Muscle layer of duodenum (tissue), 2 donors: ENCODE measurements at regions not wholly inside any gene's neighbourhood (a gene's known extent, or its start where the extent isn't known, plus 50 kb on each side); places are given as distances from the start of the nearest gene placed in this dataset.

Experiments
- H3K27ac ChIP-seq: one replicate; pipeline ENCODE4 v1.7.0; 2013; ENCODE audit warnings: mild to moderate bottlenecking, low read length
- H3K27me3 ChIP-seq: one replicate; pipeline ENCODE4 v1.7.0; 2013; ENCODE audit warnings: low read depth, mild to moderate bottlenecking, control low read depth, low read length
- H3K36me3 ChIP-seq, 2 donors: one replicate each; pipeline ENCODE4 v1.7.0; 2013; ENCODE audit warnings: low read length in 2 of 2, control low read depth in 1 of 2, mild to moderate bottlenecking in 1 of 2; ENCODE audit not compliant: insufficient read depth in 2 of 2, control insufficient read depth in 1 of 2
- H3K4me1 ChIP-seq, 2 donors: one replicate each; pipeline ENCODE4 v1.7.0; 2013; ENCODE audit warnings: low read length in 2 of 2, mild to moderate bottlenecking in 2 of 2, control low read depth in 1 of 2, moderate library complexity in 1 of 2; ENCODE audit not compliant: insufficient read depth in 2 of 2, control insufficient read depth in 1 of 2
- H3K4me3 ChIP-seq, 2 donors: one replicate each; pipeline ENCODE4 v1.7.0; 2013; ENCODE audit warnings: low read length in 2 of 2, low read depth in 1 of 2, mild to moderate bottlenecking in 1 of 2
- H3K9me3 ChIP-seq, 2 donors: one replicate each; pipeline ENCODE4 v1.7.0; 2013; ENCODE audit warnings: low read length in 2 of 2, control low read depth in 1 of 2, mild to moderate bottlenecking in 1 of 2; ENCODE audit not compliant: control insufficient read depth in 1 of 2
- donor health status: healthy.

- no peak overlapping the region for H3K4me3 ChIP-seq
- no peaks in the 10 kb centered on the region for H3K36me3 ChIP-seq
- no peak overlapping the region for H3K27ac ChIP-seq
- H3K4me1 ChIP-seq = no peaks in the 10 kb centered on the region
- no peaks in the 10 kb centered on the region for H3K9me3 ChIP-seq
- H3K27me3 ChIP-seq = no peaks in the 10 kb centered on the region
Measured at GRCh38 chr3:28008235-28008634, 233.2 kb upstream of the CMC1 start.

- H3K4me3 ChIP-seq = no peak overlapping the region
- H3K36me3 ChIP-seq = no peaks in the 10 kb centered on the region
- no peaks in the 10 kb centered on the region for H3K9me3 ChIP-seq
- H3K27me3 ChIP-seq = no peaks in the 10 kb centered on the region
- H3K27ac ChIP-seq = no peak overlapping the region
- no peaks in the 10 kb centered on the region for H3K4me1 ChIP-seq
Measured at GRCh38 chr3:28012830-28013229, 228.6 kb upstream of the CMC1 start.

- Histone ChIP-seq H3K27ac (no peak overlapping the region), H3K4me1 (no peaks in the 10 kb centered on the region), H3K27me3 (no peaks in the 10 kb centered on the region), H3K9me3 (no peaks in the 10 kb centered on the region), H3K36me3 (no peaks in the 10 kb centered on the region), H3K4me3 (no peak overlapping the region)
Measured at GRCh38 chr3:28013864-28014473, 227.4 kb upstream of the CMC1 start.

GRCh38 chr3:28018925-28019718 is 222.3 kb upstream of the CMC1 start:
- no peaks in the 10 kb centered on the region for H3K27me3 ChIP-seq
- no peak overlapping the region for H3K27ac ChIP-seq
- H3K4me1 ChIP-seq = no peaks in the 10 kb centered on the region
- H3K36me3 ChIP-seq = no peaks in the 10 kb centered on the region
- H3K9me3 ChIP-seq = no peaks in the 10 kb centered on the region
- no peak overlapping the region for H3K4me3 ChIP-seq

- Histone ChIP-seq H3K36me3 (no peaks in the 10 kb centered on the region), H3K4me3 (no peak overlapping the region), H3K27ac (no peak overlapping the region), H3K9me3 (peaks cover 0 to 6% of the 10 kb centered on the region in 2 donors), H3K27me3 (no peaks in the 10 kb centered on the region), H3K4me1 (no peaks in the 10 kb centered on the region)
Measured at GRCh38 chr3:28019740-28020139, 221.7 kb upstream of the CMC1 start.

- Histone ChIP-seq H3K4me3 (no peak overlapping the region), H3K27ac (no peak overlapping the region), H3K27me3 (no peaks in the 10 kb centered on the region), H3K4me1 (no peaks in the 10 kb centered on the region), H3K9me3 (peaks cover 0 to 9% of the 10 kb centered on the region in 2 donors), H3K36me3 (no peaks in the 10 kb centered on the region)
Measured at GRCh38 chr3:28022916-28023315, 218.5 kb upstream of the CMC1 start.

- no peaks in the 10 kb centered on the region for H3K36me3 ChIP-seq
- no peaks in the 10 kb centered on the region for H3K27me3 ChIP-seq
- H3K27ac ChIP-seq = no peak overlapping the region
- no peak overlapping the region for H3K4me3 ChIP-seq
- H3K9me3 ChIP-seq = peaks cover 0 to 15% of the 10 kb centered on the region in 2 donors
- H3K4me1 ChIP-seq = no peaks in the 10 kb centered on the region
Measured at GRCh38 chr3:28028554-28028953, 212.9 kb upstream of the CMC1 start.

GRCh38 chr3:28033059-28033784 is 208.2 kb upstream of the CMC1 start:
- Histone ChIP-seq H3K36me3 (no peaks in the 10 kb centered on the region), H3K27ac (no peak overlapping the region), H3K27me3 (no peaks in the 10 kb centered on the region), H3K4me1 (no peaks in the 10 kb centered on the region), H3K4me3 (no peak overlapping the region), H3K9me3 (peaks cover 0 to 9% of the 10 kb centered on the region in 2 donors)

GRCh38 chr3:28036599-28037575 is 204.5 kb upstream of the CMC1 start:
- Histone ChIP-seq H3K27ac (no peak overlapping the region), H3K4me3 (no peak overlapping the region), H3K27me3 (no peaks in the 10 kb centered on the region), H3K4me1 (no peaks in the 10 kb centered on the region), H3K36me3 (no peaks in the 10 kb centered on the region), H3K9me3 (peaks cover 0 to 9% of the 10 kb centered on the region in 2 donors)

GRCh38 chr3:28039234-28039633 is 202.2 kb upstream of the CMC1 start:
- no peaks in the 10 kb centered on the region for H3K9me3 ChIP-seq
- H3K36me3 ChIP-seq = no peaks in the 10 kb centered on the region
- H3K4me3 ChIP-seq = no peak overlapping the region
- H3K27me3 ChIP-seq = no peaks in the 10 kb centered on the region
- H3K27ac ChIP-seq = no peak overlapping the region
- H3K4me1 ChIP-seq = no peaks in the 10 kb centered on the region
